DND-41 (cell line): ENCODE measurements at regions not wholly inside any gene's neighbourhood (a gene's known extent, or its start where the extent isn't known, plus 50 kb on each side); places are given as distances from the start of the nearest gene placed in this dataset.

Experiments
- ATAC-seq: fragments of 200-7000 bp; cut with Tn5 transposase; 3 replicates; pipeline ENCODE4 v1.9.1; 2021; ENCODE audit warnings: low read depth; ENCODE audit not compliant: insufficient read depth
- DNase-seq: peaks from one replicate; pipeline ENCODE4 v3.0.0-alpha.2; 2020
- H2AFZ ChIP-seq: 2 replicates; pipeline ENCODE4 v1.6.0; 2012; ENCODE audit warnings: low read depth, low read length
- H3K27ac ChIP-seq: 2 replicates; pipeline ENCODE4 v1.5.1; 2012; ENCODE audit warnings: low read length, inconsistent platforms
- H3K27me3 ChIP-seq: fragments of 200-600 bp; sonication (generic); 2 replicates; pipeline ENCODE4 v1.6.0; 2012; ENCODE audit warnings: low read length, mild to moderate bottlenecking, inconsistent platforms; ENCODE audit not compliant: insufficient read depth, poor library complexity
- H3K36me3 ChIP-seq: 2 replicates; pipeline ENCODE4 v1.5.1; 2012; ENCODE audit warnings: low read length, inconsistent platforms; ENCODE audit not compliant: insufficient read depth
- H3K4me1 ChIP-seq: 2 replicates; pipeline ENCODE4 v1.5.1; 2012; ENCODE audit warnings: mild to moderate bottlenecking, low read length; ENCODE audit not compliant: insufficient read depth
- H3K4me2 ChIP-seq: 2 replicates; pipeline ENCODE4 v1.6.0; 2012; ENCODE audit warnings: mild to moderate bottlenecking, moderate library complexity, low read length, inconsistent platforms; ENCODE audit not compliant: insufficient read depth
- H3K4me3 ChIP-seq, 2 experiments: fragments of 200-600 bp in 1 of 2; shearing (Covaris generic) in 1 of 2; 2 replicates each; pipeline ENCODE4 v1.5.1; 2012 to 2016; ENCODE audit warnings: inconsistent platforms in 2 of 2, low read length in 2 of 2, mild to moderate bottlenecking in 2 of 2, low read depth in 1 of 2, moderate library complexity in 1 of 2
- H3K79me2 ChIP-seq: 2 replicates; pipeline ENCODE4 v1.6.0; 2012; ENCODE audit warnings: low read length, inconsistent platforms; ENCODE audit not compliant: insufficient read depth
- H3K9ac ChIP-seq: 2 replicates; pipeline ENCODE4 v1.6.0; 2012; ENCODE audit warnings: low read depth, mild to moderate bottlenecking, inconsistent platforms, low read length, moderate library complexity
- H3K9me3 ChIP-seq: 2 replicates; pipeline ENCODE4 v1.5.1; 2012; ENCODE audit warnings: low read length, moderate library complexity, mild to moderate bottlenecking, inconsistent platforms; ENCODE audit not compliant: insufficient read depth, severe bottlenecking
- H4K20me1 ChIP-seq: 2 replicates; pipeline ENCODE4 v1.6.0; 2012; ENCODE audit warnings: low read length; ENCODE audit not compliant: insufficient read depth
- EZH2 ChIP-seq: IDR thresholded peaks from 3 replicates; pipeline ENCODE4 v1.6.1; 2012; ENCODE audit warnings: borderline replicate concordance, low read depth, mild to moderate bottlenecking, moderate library complexity, low read length, inconsistent platforms; ENCODE audit not compliant: severe bottlenecking
- TF ChIP-seq, protein P1 (sequence below): IDR thresholded peaks from 2 replicates; pipeline ENCODE4 v1.5.1; 2012; ENCODE audit warnings: borderline replicate concordance, low read length, moderate library complexity, mild to moderate bottlenecking; ENCODE audit not compliant: poor library complexity, severe bottlenecking; ENCODE audit errors: extremely low read depth

DNA sequence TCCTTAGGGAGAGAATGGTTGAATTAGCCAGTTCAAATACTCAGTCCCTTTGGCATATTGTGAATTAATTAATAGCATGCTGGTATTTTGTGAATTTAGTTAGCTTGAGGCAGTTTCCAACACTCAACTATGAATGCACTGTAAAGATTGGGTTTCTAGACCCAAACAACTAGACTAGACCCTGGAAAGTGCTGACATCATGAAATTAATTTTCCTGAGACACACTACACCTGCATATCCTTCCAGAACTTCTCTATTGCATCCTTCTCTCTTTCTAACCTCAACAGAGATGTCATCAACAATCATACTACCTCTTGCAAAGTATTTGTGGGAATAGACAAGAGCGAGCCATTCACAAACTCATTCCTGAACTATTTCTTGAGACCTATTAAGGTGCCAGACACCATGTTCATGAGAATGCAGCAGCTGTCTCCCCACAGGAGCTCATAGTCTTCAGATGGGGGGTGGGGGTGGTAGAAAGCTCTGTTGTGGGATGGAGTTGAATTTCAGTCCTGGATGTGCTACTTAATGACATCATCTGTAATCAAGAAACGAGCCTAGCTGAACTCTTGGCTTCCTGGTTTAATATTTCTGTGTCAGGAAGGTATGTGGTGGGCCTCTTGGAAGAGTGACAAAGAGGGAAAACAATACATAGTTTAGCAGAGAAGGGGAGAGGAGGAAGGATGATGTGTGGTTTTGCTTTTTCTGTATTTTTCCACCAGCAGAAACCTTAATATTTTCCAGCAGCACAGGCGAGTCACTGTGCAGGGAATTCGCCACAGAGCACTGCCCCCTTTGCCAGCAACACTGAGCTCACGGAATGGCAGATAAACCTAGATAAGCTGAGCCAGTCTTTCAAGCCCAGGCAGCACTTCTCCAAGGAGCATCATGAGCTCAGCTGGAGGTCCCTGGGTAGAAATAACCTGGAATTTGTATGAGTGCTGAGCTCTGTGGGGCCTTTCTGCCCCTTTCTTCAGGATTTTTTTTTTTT is 53.1 kb upstream of the CYSLTR2 start:
- no peak for TF ChIP-seq EZH2
- TF ChIP-seq, protein P1, sequence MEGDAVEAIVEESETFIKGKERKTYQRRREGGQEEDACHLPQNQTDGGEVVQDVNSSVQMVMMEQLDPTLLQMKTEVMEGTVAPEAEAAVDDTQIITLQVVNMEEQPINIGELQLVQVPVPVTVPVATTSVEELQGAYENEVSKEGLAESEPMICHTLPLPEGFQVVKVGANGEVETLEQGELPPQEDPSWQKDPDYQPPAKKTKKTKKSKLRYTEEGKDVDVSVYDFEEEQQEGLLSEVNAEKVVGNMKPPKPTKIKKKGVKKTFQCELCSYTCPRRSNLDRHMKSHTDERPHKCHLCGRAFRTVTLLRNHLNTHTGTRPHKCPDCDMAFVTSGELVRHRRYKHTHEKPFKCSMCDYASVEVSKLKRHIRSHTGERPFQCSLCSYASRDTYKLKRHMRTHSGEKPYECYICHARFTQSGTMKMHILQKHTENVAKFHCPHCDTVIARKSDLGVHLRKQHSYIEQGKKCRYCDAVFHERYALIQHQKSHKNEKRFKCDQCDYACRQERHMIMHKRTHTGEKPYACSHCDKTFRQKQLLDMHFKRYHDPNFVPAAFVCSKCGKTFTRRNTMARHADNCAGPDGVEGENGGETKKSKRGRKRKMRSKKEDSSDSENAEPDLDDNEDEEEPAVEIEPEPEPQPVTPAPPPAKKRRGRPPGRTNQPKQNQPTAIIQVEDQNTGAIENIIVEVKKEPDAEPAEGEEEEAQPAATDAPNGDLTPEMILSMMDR, result peak; percentile 7
- H3K27ac ChIP-seq, result peak overlapping the region; percentile 76
- no peaks in the 10 kb centered on the region for H4K20me1 ChIP-seq
- H3K9ac ChIP-seq, result peak overlapping the region; percentile 41
- H3K4me3 ChIP-seq, result peak overlapping the region in 1 of 2 experiments; percentile 22; a peak in 1 of 4 replicates
- H3K9me3 ChIP-seq, result peaks cover 15% of the 10 kb centered on the region
- ATAC-seq (peak; percentile 81), DNase-seq (peak; percentile 70)
- peaks cover 45% of the 10 kb centered on the region for H3K4me1 ChIP-seq
- no peaks in the 10 kb centered on the region for H3K79me2 ChIP-seq
- H3K4me2 ChIP-seq, result peak overlapping the region; percentile 44
- peak overlapping the region; percentile 63 for H2AFZ ChIP-seq
- no peaks in the 10 kb centered on the region for H3K36me3 ChIP-seq
- no peaks in the 10 kb centered on the region for H3K27me3 ChIP-seq

DNA sequence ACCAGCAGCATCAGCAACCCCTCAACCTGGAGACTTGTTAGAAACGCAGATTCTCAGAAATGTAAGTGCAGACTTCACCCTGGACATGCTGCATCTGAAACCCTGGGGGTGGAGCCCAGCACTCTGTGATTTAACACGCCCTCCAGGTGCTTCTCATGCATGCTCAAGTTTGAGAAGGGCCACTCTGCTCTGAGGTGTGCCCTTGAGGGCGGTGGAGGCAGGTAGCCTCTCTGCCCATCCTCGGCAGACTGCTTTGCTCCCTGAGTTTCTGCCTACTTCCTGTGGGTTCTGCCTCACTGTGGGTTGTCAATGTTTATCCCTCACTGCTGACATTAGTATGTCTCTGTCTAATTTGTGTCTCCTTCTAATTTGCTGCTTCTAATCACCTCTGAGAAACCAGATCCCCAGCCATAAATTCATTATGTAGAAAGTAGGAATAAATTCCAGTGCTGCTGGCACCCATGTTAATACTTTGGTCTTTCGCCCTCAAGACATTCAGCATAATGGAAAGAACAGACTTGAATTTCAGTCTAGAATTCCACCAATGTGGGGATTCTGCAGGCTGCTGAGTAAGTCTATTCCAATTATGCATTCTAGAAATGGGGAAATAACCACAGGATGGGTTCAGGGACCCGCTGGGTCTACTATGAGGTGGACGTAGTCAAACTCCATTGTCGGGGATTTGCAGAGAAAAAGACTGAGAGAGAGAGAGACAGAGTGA is 51.3 kb upstream of the CYSLTR2 start:
- Histone ChIP-seq H3K27ac (peak overlapping the region; percentile 17), H3K4me3 (no peak overlapping the region), H3K4me1 (peaks cover 39% of the 10 kb centered on the region), H3K27me3 (no peaks in the 10 kb centered on the region), H3K79me2 (no peaks in the 10 kb centered on the region), H3K9ac (0 out of 2 replicates have a peak overlapping the region, but pooled peaks have one; percentile 5), H3K4me2 (no peak overlapping the region), H4K20me1 (no peaks in the 10 kb centered on the region), H3K9me3 (peaks cover 14% of the 10 kb centered on the region), H2AFZ (peak overlapping the region; percentile 13; the same call in 1 of the 2 replicates), H3K36me3 (no peaks in the 10 kb centered on the region)
- TF ChIP-seq EZH2, result no peak
- TF ChIP-seq, protein P1, result no peak
- ATAC-seq (peak; percentile 39; the same call in 2 of the 3 replicates), DNase-seq (peak; percentile 32)

DNA sequence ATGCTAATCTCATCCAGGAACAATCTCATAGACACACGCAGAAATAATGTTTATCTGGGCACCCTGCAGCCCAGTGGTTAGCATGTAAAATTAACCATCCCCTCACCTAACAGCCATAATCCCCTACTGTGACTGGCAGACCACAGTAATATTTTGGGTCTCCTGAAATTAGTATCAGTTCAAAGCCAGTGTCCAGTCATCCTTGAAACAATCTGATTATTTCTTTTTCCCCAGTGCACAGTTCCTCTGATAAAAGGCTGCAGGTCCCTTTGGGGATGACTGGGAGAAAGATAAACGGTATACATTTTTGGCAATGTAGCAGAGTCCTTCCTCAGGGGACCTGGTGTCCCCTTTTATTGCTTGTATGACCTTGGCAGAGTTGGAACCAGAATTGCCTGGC is 50.4 kb upstream of the CYSLTR2 start:
- H3K9me3 ChIP-seq, result peaks cover 10% of the 10 kb centered on the region
- H2AFZ ChIP-seq, result no peak overlapping the region
- no peaks in the 10 kb centered on the region for H3K36me3 ChIP-seq
- no peaks in the 10 kb centered on the region for H4K20me1 ChIP-seq
- no peak overlapping the region for H3K9ac ChIP-seq
- H3K4me2 ChIP-seq, result no peak overlapping the region
- no peak for TF ChIP-seq EZH2
- TF ChIP-seq, protein P1, result no peak
- no peaks in the 10 kb centered on the region for H3K27me3 ChIP-seq
- H3K79me2 ChIP-seq, result no peaks in the 10 kb centered on the region
- DNase-seq (no peak), ATAC-seq (no peak)
- no peak overlapping the region for H3K27ac ChIP-seq
- H3K4me1 ChIP-seq, result peaks cover 39% of the 10 kb centered on the region
- H3K4me3 ChIP-seq, result no peak overlapping the region
